Common myeloid progenitor, CD34-positive (primary cell): ENCODE measurements at regions not wholly inside any gene's neighbourhood (a gene's known extent, or its start where the extent isn't known, plus 50 kb on each side); places are given as distances from the start of the nearest gene placed in this dataset.

Experiments used
- CTCF ChIA-PET: fragments of 350-600 bp; sonication (Branson Sonifier 250); formaldehyde crosslinking; loops from one replicate; lab custom pipeline; 2021; ENCODE audit warnings: antibody characterized with exemption; lab: Charles Lee
- POLR2A ChIA-PET: fragments of 350-600 bp; sonication (Branson Sonifier 250); formaldehyde crosslinking; loops from one replicate; lab custom pipeline; 2021; ENCODE audit warnings: antibody characterized with exemption; lab: Charles Lee
- DNase-seq, 3 donors: peaks; one replicate each; pipeline versions ENCODE4 v3.0.0 to v3.0.0-alpha.2; 2013
- H3K27ac ChIP-seq, 2 experiments: 1 replicate in 1 of 2; 2 replicates in 1 of 2; pipeline ENCODE4 v1.7.0; 2013; ENCODE audit warnings: inconsistent platforms in 2 of 2, low read length in 2 of 2, mild to moderate bottlenecking in 2 of 2, low read depth in 1 of 2, moderate library complexity in 1 of 2; ENCODE audit not compliant: severe bottlenecking in 2 of 2, insufficient read depth in 1 of 2, poor library complexity in 1 of 2
- H3K27me3 ChIP-seq, 5 experiments: replicated peaks in 2 of 5; 1 replicate in 3 of 5; 2 replicates in 2 of 5; pipeline versions ENCODE4 v1.6.1 to v1.7.0; 2013; ENCODE audit warnings: low read length in 4 of 5, mild to moderate bottlenecking in 2 of 5, moderate library complexity in 2 of 5, inconsistent platforms in 1 of 5; ENCODE audit not compliant: insufficient read depth in 5 of 5, control insufficient read depth in 4 of 5
- H3K36me3 ChIP-seq, 4 experiments: 1 replicate in 2 of 4; 2 replicates in 2 of 4; pipeline versions ENCODE4 v1.6.1 to v1.7.0; 2013; ENCODE audit warnings: low read length in 3 of 4, control low read depth in 1 of 4, mild to moderate bottlenecking in 1 of 4; ENCODE audit not compliant: control insufficient read depth in 4 of 4, insufficient read depth in 4 of 4
- H3K4me1 ChIP-seq, 4 experiments: 1 replicate in 3 of 4; 2 replicates in 1 of 4; pipeline versions ENCODE4 v1.6.1 to v1.7.1; 2013; ENCODE audit warnings: low read length in 3 of 4, mild to moderate bottlenecking in 3 of 4, control low read depth in 1 of 4, inconsistent platforms in 1 of 4, moderate library complexity in 1 of 4; ENCODE audit not compliant: control insufficient read depth in 4 of 4, insufficient read depth in 4 of 4; ENCODE audit errors: control extremely low read depth in 1 of 4
- H3K4me3 ChIP-seq, 7 experiments: 1 replicate in 4 of 7; 2 replicates in 3 of 7; pipeline versions ENCODE4 v1.5.1 to v1.7.0; 2013; ENCODE audit warnings: mild to moderate bottlenecking in 7 of 7, low read length in 6 of 7, moderate library complexity in 6 of 7, inconsistent platforms in 2 of 7, low read depth in 2 of 7, control low read depth in 1 of 7; ENCODE audit not compliant: insufficient read depth in 4 of 7, control insufficient read depth in 1 of 7; ENCODE audit errors: extremely low read depth in 1 of 7
- H3K9me3 ChIP-seq, 5 experiments: 1 replicate in 4 of 5; 2 replicates in 1 of 5; pipeline versions ENCODE4 v1.6.1 to v1.7.1; 2013; ENCODE audit warnings: low read length in 4 of 5, mild to moderate bottlenecking in 2 of 5, inconsistent platforms in 1 of 5, low read depth in 1 of 5, moderate library complexity in 1 of 5; ENCODE audit not compliant: control insufficient read depth in 4 of 5, insufficient read depth in 2 of 5; ENCODE audit errors: control extremely low read depth in 1 of 5
- WGBS: methylation state at CpG from one replicate; pipeline ENCODE4 v1.1.5; 2013; ENCODE audit not compliant: insufficient coverage; 5-methylcytosine and 5-hydroxymethylcytosine counted together

DNA sequence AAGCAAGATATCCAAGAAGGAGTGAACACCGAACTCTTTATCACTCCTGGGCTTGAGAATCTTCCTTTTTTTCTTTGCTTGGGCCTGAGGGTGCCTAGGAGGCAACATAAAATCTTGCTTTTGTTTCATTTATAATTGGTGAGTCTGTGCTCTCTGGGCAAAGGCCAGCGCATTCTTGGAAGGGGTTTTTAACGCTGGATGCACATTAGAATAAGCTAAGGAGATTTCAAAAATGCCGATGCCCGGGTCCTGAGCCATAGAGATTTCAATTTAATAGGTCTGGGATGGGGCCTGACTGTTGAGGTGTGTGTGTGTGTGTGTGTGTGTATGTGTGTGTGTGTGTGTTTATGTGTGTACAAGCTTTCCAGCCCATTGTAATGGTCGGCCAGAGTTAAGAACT lies 62.0 kb upstream of the SORCS3 start:
- Histone ChIP-seq H3K9me3 (peaks cover 0 to 2% (median 0%) of the 10 kb centered on the region in 5 experiments), H3K27ac (no peak overlapping the region), H3K4me3 (no peak overlapping the region), H3K36me3 (no peaks in the 10 kb centered on the region), H3K27me3 (peaks cover 0 to 10% (median 1%) of the 10 kb centered on the region in 5 experiments), H3K4me1 (no peaks in the 10 kb centered on the region)
- ChIA-PET CTCF (interaction anchor here (1.0 to 6.3 kb wide), 5 partner anchors 13 to 178 kb away, joined by 3 to 32 read pairs (median 6); no protein-coding TSS in a partner anchor), POLR2A (no interaction called here)
- WGBS, result 96% methylated on average over 6 of the region's 6 CpGs
- no peak for DNase-seq

DNA sequence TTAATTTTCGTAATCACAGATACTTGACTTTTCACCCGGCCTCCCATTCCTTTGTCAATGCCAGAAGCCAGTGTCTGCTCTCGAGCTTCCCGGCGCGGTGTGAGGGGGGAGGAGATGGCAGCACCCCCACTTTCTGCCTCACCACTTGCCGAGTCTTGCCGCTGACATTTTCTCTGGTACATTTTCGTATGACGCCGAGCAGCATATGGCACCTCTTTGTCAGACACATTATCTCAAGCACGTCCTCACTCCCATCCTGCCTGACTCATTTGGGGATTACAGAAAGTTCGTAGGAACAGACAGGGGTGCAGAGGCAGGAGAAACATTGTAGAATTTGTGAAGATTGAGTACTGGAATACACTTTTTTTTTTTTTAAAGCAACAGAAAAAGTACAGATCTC lies 60.8 kb upstream of the SORCS3 start:
- ChIA-PET POLR2A (no interaction called here), CTCF (interaction anchor here (0.6 to 6.3 kb wide), 10 partner anchors 12 to 180 kb away, joined by 3 to 32 read pairs (median 3); no protein-coding TSS in a partner anchor)
- no peaks in the 10 kb centered on the region for H3K36me3 ChIP-seq
- no peaks in the 10 kb centered on the region for H3K4me1 ChIP-seq
- DNase-seq, result no peak
- H3K9me3 ChIP-seq, result peaks cover 0 to 2% (median 0%) of the 10 kb centered on the region in 5 experiments
- WGBS, result 83% methylated on average over 6 of the region's 13 CpGs
- no peak overlapping the region for H3K27ac ChIP-seq
- peaks cover 0 to 10% (median 1%) of the 10 kb centered on the region in 5 experiments for H3K27me3 ChIP-seq
- no peak overlapping the region for H3K4me3 ChIP-seq

DNA sequence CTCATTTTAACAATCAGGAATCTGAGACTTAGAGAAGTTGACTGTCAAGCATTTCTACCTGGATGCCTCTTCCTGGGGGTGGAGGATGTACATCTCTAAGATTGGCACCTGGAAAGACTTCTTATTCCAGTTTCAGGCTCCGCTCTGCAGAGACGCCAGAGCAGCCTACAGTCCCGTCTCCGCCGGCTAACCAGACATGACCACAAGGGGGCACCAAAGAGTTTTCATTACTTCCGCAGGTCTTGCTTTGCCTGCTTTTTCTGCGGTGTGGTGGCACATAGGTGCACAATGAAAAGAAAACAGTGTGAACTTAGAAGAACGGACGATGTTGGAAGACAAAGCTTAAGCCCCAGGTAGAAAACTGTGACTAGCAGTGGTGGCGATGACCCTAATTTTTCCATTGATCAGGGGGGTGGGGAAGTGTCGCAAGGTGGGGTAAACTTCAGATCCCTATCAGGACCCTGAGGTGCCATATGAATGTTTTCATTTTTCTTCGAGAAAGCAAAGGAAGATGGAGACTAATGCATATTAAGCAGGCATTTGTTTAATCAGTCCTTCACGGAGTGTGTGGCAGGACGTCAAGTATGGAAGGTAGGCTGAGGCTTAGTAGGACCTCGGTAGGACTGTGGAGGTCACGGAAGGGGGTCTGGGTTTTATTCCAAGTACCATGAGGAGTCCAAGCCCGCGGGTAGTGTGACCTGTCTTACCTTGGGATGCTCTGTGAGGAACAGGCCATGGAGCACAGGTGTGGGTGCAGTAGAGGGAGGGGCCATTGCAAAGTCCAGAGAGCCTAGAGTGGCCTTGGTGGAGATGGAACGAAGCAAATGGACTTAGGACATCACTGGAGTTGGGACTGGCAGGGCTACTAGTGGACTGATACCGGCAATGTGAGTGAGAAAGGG lies 60.1 kb upstream of the SORCS3 start:
- peak; percentile 59 to 80 (median 73) for DNase-seq
- Histone ChIP-seq H3K4me1 (no peaks in the 10 kb centered on the region), H3K36me3 (no peaks in the 10 kb centered on the region), H3K27ac (no peak overlapping the region), H3K27me3 (peaks cover 0 to 10% (median 1%) of the 10 kb centered on the region in 5 experiments), H3K4me3 (peak overlapping the region in 1 of 7 experiments; percentile 45), H3K9me3 (peaks cover 0 to 2% (median 0%) of the 10 kb centered on the region in 5 experiments)
- 44% methylated on average over 20 of the region's 20 CpGs for WGBS
- ChIA-PET CTCF (interaction anchor here (1.0 to 6.3 kb wide), 8 partner anchors 15 to 180 kb away, joined by 3 to 32 read pairs (median 3); no protein-coding TSS in a partner anchor), POLR2A (no interaction called here)

DNA sequence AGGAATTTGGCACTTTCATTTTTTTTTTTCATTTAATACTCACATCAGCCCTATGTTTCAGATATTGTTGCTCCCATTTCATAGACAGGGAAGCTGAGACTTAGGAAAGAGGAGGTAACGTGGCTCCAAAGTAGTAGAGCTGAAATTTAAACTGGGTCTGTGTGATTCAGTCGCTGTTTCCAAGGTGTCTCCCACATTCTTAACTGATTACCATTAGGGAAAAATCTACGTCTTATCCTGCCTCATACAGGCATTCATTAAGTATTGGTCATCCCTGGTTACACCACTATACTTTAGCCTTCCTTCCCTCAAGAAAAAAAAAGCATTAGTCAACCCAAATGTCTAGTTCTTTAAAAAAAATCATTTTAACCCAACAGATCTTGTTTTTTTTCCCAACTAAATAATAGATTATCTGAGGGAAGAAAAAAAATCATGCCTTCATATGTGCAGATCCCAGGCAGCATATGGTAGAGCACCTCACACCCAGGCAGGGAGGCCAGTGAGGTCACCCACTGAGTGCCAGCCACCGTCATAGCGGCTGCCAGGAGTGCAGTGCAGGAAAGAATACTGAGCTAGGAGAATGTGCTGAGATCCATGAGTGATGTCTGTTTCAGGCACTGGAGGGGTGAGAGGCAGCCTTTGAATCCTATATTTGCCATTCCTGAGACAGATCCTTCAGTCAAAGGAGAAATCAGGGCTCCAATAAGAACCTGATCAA lies 59.0 kb upstream of the SORCS3 start:
- POLR2A ChIA-PET, result no interaction called here
- 95% methylated on average over 5 of the region's 5 CpGs for WGBS

DNA sequence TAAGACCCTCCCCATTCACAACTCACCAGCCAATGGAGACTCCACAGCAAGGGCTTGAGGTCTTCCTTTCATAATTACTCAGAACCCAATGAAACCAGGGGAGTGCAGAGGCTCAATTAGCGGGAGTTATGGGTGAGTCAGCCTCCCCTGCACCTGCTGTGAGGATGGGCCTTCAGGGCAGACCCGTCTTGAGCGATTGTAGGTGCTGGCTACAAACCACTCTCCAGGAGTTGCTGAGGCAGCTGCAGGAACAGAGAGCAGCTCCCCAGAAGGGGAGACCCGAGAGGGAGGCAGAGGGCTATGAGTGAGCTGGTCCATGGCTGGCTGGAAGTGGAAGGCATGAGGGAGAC lies 58.5 kb upstream of the SORCS3 start:
- Histone ChIP-seq H3K27ac (no peak overlapping the region), H3K4me3 (no peak overlapping the region), H3K36me3 (no peaks in the 10 kb centered on the region), H3K4me1 (no peaks in the 10 kb centered on the region), H3K27me3 (peaks cover 0 to 10% (median 1%) of the 10 kb centered on the region in 5 experiments), H3K9me3 (peaks cover 0 to 2% (median 0%) of the 10 kb centered on the region in 5 experiments)
- CTCF ChIA-PET, result interaction anchor here (1.4 to 6.3 kb wide), 2 partner anchors 9 to 176 kb away, joined by 4 to 32 read pairs; no protein-coding TSS in a partner anchor
- DNase-seq, result peak in 1 of 3 donors; percentile 4
- POLR2A ChIA-PET, result no interaction called here
- 91% methylated on average over 4 of the region's 4 CpGs for WGBS

More for the DNA sequence above, 59.0 kb upstream of the SORCS3 start:
- H3K27me3 ChIP-seq, result peaks cover 0 to 10% (median 1%) of the 10 kb centered on the region in 5 experiments
- H3K4me1 ChIP-seq, result no peaks in the 10 kb centered on the region
- CTCF ChIA-PET, result interaction anchor here (1.4 to 6.3 kb wide), 2 partner anchors 10 to 175 kb away, joined by 4 to 32 read pairs; no protein-coding TSS in a partner anchor
- no peaks in the 10 kb centered on the region for H3K36me3 ChIP-seq
- no peak overlapping the region for H3K4me3 ChIP-seq
- DNase-seq, result no peak
- H3K27ac ChIP-seq, result no peak overlapping the region
- H3K9me3 ChIP-seq, result peaks cover 0 to 2% (median 0%) of the 10 kb centered on the region in 5 experiments

DNA sequence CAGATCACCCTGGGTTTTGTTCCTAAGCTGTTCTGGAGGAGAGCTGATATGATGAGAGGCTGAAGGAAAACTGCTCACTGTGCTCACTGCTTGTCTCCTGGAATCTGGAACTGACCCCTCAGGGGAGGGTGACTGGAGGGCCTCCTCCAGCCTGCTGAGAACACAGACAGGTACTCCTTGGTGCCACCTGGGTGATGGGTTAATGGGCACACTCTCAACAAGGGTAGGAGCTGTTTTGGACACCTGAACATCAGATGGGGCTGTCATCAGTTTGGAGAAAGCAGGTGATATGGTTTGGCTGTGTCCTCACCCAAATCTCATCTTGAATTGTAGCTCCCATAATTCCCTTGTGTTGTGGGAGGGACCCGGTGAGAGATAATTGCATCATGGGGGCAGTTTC lies 58.1 kb upstream of the SORCS3 start:
- 83% methylated on average over 1 of the region's 1 CpG for WGBS
- CTCF ChIA-PET, result interaction anchor here (1.4 to 6.3 kb wide), 2 partner anchors 9 to 176 kb away, joined by 4 to 32 read pairs; no protein-coding TSS in a partner anchor
- no peak for DNase-seq
- Histone ChIP-seq H3K27me3 (peaks cover 0 to 10% (median 0%) of the 10 kb centered on the region in 5 experiments), H3K9me3 (peaks cover 0 to 2% (median 0%) of the 10 kb centered on the region in 5 experiments), H3K4me3 (no peak overlapping the region), H3K4me1 (no peaks in the 10 kb centered on the region), H3K27ac (no peak overlapping the region), H3K36me3 (no peaks in the 10 kb centered on the region)
- POLR2A ChIA-PET, result no interaction called here
